Fibroblast of lung (primary cell): ENCODE measurements at regions not wholly inside any gene's neighbourhood (a gene's known extent, or its start where the extent isn't known, plus 50 kb on each side); places are given as distances from the start of the nearest gene placed in this dataset.

Source experiments
- DNase-seq, 2 donors: peaks; one replicate each; pipeline versions ENCODE4 v3.0.0 to v3.0.0-alpha.2; 2010; ENCODE audit warnings: low read depth in 2 of 2
- H2AFZ ChIP-seq: 2 replicates; pipeline ENCODE4 v1.5.1; 2012; ENCODE audit warnings: low read length, control low read depth, inconsistent platforms
- H3K27ac ChIP-seq: 2 replicates; pipeline ENCODE4 v1.5.1; 2011; ENCODE audit warnings: low read length, control low read depth; ENCODE audit not compliant: insufficient read depth
- H3K27me3 ChIP-seq: 2 replicates; pipeline ENCODE4 v1.5.1; 2011; ENCODE audit warnings: mild to moderate bottlenecking, low read length; ENCODE audit not compliant: control insufficient read depth, insufficient read depth
- H3K36me3 ChIP-seq: 2 replicates; pipeline ENCODE4 v1.5.1; 2011; ENCODE audit warnings: low read length; ENCODE audit not compliant: control insufficient read depth, insufficient read depth
- H3K4me1 ChIP-seq: 2 replicates; pipeline ENCODE4 v1.5.1; 2011; ENCODE audit warnings: low read length; ENCODE audit not compliant: control insufficient read depth, insufficient read depth; ENCODE audit errors: extremely low read depth
- H3K4me2 ChIP-seq: 2 replicates; pipeline ENCODE4 v1.5.1; 2011; ENCODE audit warnings: low read length, control low read depth; ENCODE audit not compliant: insufficient read depth; ENCODE audit errors: extremely low read depth
- H3K4me3 ChIP-seq, 4 experiments: fragments of 200-600 bp in 1 of 4; sonication (generic) in 1 of 4; replicated peaks in 1 of 4; 2 replicates each; pipeline ENCODE4 v1.5.1; 2011 to 2016; ENCODE audit warnings: low read length in 4 of 4, low read depth in 3 of 4, mild to moderate bottlenecking in 3 of 4, control low read depth in 2 of 4, inconsistent platforms in 1 of 4, mixed read lengths in 1 of 4; ENCODE audit not compliant: insufficient read depth in 1 of 4; ENCODE audit errors: control extremely low read depth in 1 of 4
- H3K79me2 ChIP-seq: 2 replicates; pipeline ENCODE4 v1.5.1; 2012; ENCODE audit warnings: mild to moderate bottlenecking, low read length, inconsistent platforms; ENCODE audit not compliant: control insufficient read depth, insufficient read depth
- H3K9ac ChIP-seq: 2 replicates; pipeline ENCODE4 v1.5.1; 2011; ENCODE audit warnings: mild to moderate bottlenecking, low read length, control low read depth; ENCODE audit not compliant: insufficient read depth
- H3K9me3 ChIP-seq: 2 replicates; pipeline ENCODE4 v1.5.1; 2012; ENCODE audit warnings: low read depth, low read length; ENCODE audit not compliant: control insufficient read depth, insufficient read depth
- H4K20me1 ChIP-seq: 2 replicates; pipeline ENCODE4 v1.5.1; 2011; ENCODE audit warnings: low read length; ENCODE audit not compliant: control insufficient read depth, insufficient read depth; ENCODE audit errors: extremely low read depth
- EZH2 ChIP-seq: IDR thresholded peaks from 2 replicates; pipeline ENCODE4 v1.5.1; 2012; ENCODE audit warnings: low read length, control low read depth, mild to moderate bottlenecking; ENCODE audit errors: missing control alignments
- TF ChIP-seq, protein P1 (sequence below), 2 donors: IDR thresholded peaks in 1 of 2; conservative IDR thresholded peaks in 1 of 2; 1 replicate in 1 of 2; 2 replicates in 1 of 2; pipeline ENCODE4 v1.5.1; 2011 to 2012; ENCODE audit warnings: low read length in 2 of 2, control low read depth in 1 of 2, inconsistent platforms in 1 of 2, low read depth in 1 of 2, mild to moderate bottlenecking in 1 of 2

DNA sequence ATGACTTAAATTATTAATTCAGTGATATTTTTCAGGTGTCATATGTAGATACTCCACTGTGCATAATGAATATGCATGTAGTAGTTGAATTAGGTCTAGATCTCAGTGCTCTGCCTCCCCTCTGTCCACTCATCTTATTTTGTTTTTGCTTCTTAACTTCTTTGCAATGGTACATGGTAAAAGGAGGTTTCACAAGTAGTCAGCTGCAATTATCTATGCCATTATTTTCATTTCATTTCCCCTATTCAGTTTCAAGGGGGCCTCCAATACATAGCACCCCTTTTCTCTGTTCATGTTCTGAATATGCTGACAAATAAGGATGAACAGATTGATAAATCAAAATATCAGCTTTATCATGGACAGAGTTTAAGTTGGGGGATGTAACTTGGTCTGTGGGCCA is 511.6 kb upstream of the ZNF608 start:
- Histone ChIP-seq H4K20me1 (no peaks in the 10 kb centered on the region), H3K4me3 (no peak overlapping the region), H2AFZ (no peak overlapping the region), H3K9me3 (no peaks in the 10 kb centered on the region), H3K4me1 (no peaks in the 10 kb centered on the region), H3K79me2 (no peaks in the 10 kb centered on the region), H3K27ac (no peak overlapping the region), H3K36me3 (no peaks in the 10 kb centered on the region), H3K9ac (no peak overlapping the region), H3K27me3 (no peaks in the 10 kb centered on the region), H3K4me2 (no peak overlapping the region)
- TF ChIP-seq, protein P1, sequence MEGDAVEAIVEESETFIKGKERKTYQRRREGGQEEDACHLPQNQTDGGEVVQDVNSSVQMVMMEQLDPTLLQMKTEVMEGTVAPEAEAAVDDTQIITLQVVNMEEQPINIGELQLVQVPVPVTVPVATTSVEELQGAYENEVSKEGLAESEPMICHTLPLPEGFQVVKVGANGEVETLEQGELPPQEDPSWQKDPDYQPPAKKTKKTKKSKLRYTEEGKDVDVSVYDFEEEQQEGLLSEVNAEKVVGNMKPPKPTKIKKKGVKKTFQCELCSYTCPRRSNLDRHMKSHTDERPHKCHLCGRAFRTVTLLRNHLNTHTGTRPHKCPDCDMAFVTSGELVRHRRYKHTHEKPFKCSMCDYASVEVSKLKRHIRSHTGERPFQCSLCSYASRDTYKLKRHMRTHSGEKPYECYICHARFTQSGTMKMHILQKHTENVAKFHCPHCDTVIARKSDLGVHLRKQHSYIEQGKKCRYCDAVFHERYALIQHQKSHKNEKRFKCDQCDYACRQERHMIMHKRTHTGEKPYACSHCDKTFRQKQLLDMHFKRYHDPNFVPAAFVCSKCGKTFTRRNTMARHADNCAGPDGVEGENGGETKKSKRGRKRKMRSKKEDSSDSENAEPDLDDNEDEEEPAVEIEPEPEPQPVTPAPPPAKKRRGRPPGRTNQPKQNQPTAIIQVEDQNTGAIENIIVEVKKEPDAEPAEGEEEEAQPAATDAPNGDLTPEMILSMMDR (conservative IDR thresholded peaks at IDR 0.05 in 1 of 2, IDR thresholded peaks at IDR 0.05 in 1 of 2; ENCODE audit: low read depth in 1 of 2, low read length in 2 of 2) = no peak
- TF ChIP-seq EZH2 = no peak
- no peak for DNase-seq

DNA sequence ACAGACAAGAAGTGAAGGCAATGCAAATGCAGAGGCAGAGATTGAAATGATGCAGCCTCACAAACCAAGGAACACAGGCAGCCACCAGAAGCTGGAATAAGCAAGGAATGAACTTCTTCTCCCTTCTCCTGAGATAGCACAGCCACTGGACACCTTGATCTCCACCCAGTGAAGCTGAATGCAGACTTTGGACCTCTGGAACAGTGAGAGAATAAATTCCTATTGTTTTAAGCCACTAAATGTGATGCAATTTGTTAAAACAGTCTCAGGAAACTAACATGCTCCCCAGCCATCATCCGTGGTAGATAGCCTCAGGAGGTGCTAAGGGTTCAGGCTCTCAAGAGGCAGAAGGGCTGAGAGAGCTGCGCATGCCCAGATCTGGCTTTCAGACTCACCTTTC is 512.2 kb upstream of the ZNF608 start:
- no peaks in the 10 kb centered on the region for H4K20me1 ChIP-seq
- H3K4me2 ChIP-seq = no peak overlapping the region
- H3K9me3 ChIP-seq = no peaks in the 10 kb centered on the region
- H3K27me3 ChIP-seq = no peaks in the 10 kb centered on the region
- H3K27ac ChIP-seq = no peak overlapping the region
- H2AFZ ChIP-seq = no peak overlapping the region
- H3K9ac ChIP-seq = no peak overlapping the region
- H3K36me3 ChIP-seq = no peaks in the 10 kb centered on the region
- no peaks in the 10 kb centered on the region for H3K4me1 ChIP-seq
- H3K79me2 ChIP-seq = no peaks in the 10 kb centered on the region
- no peak for DNase-seq
- no peak overlapping the region for H3K4me3 ChIP-seq
- TF ChIP-seq, protein P1 (conservative IDR thresholded peaks at IDR 0.05 in 1 of 2, IDR thresholded peaks at IDR 0.05 in 1 of 2; ENCODE audit: low read depth in 1 of 2, low read length in 2 of 2) = no peak
- no peak for TF ChIP-seq EZH2

DNA sequence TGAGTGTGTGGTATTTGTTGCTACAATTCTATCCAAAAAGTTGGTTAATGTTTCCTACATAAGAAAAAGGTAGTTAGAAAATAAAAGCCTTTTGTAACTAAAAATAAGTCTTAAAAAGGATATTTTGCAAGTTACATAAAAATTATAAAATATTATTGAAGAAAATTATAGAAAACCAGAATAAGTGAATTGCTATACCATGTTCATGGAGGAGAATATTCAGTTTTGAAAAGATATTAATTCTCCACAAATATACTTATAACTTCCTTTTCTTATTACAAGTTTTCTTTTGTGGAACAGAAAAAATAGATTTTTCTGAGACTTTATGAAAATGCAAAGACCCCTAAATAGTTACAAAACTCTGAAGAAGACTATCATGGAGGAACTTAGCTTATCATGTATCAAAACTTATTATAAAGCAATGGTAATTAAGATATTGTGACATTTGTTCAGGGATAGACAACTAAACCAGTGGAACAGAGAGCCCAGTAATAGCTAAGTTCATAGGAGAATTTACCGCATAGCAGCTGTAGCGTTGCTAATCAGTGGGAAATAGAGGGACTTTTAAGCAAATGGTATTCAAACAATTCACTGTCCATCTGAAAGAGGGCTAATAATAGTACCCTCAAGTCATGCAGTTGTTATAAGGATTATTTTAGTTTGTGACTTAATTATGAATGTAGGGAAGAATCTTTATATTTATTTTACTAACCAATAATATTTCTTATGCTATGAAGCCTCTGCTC is 515.2 kb upstream of the ZNF608 start:
- Histone ChIP-seq H3K4me3 (no peak overlapping the region), H3K27me3 (no peaks in the 10 kb centered on the region), H3K4me1 (no peaks in the 10 kb centered on the region), H3K4me2 (no peak overlapping the region), H3K27ac (no peak overlapping the region), H3K79me2 (no peaks in the 10 kb centered on the region), H3K9ac (no peak overlapping the region), H3K9me3 (no peaks in the 10 kb centered on the region), H2AFZ (no peak overlapping the region), H3K36me3 (no peaks in the 10 kb centered on the region), H4K20me1 (no peaks in the 10 kb centered on the region)
- no peak for DNase-seq
- TF ChIP-seq, protein P1 (conservative IDR thresholded peaks at IDR 0.05 in 1 of 2, IDR thresholded peaks at IDR 0.05 in 1 of 2; ENCODE audit: low read depth in 1 of 2, low read length in 2 of 2) = no peak
